Stimulated activated naive CD8-positive, alpha-beta T cell treated with anti-CD3 and anti-CD28 coated beads, Interleukin-15, Interleukin-2, amounts not matched to agents 100 U/mL and 50 U/mL, for 24 hours (primary cell): ENCODE measurements at regions not wholly inside any gene's neighbourhood (a gene's known extent, or its start where the extent isn't known, plus 50 kb on each side); places are given as distances from the start of the nearest gene placed in this dataset.

ENCODE experiments used
- ATAC-seq: fragments of 150-1000 bp; cut with Tn5 transposase; one replicate; pipeline ENCODE4 v1.10.0; 2021
- DNase-seq: peaks from one replicate; pipeline ENCODE4 v3.0.0; 2021

GRCh38 chr14:65224799-65225198 lies 122.5 kb upstream of the MAX start:
- DNase-seq (no peak), ATAC-seq (no peak)

GRCh38 chr14:65225299-65226159 lies 123.2 kb upstream of the MAX start:
- DNase-seq (no peak), ATAC-seq (no peak)

- DNase-seq: no peak
- ATAC-seq: no peak
These were observed 124.7 kb upstream of the MAX start for GRCh38 chr14:65226824-65227604.

GRCh38 chr14:65228436-65228835 lies 126.1 kb upstream of the MAX start:
- peak; percentile 63 for ATAC-seq
- DNase-seq: no peak

GRCh38 chr14:65228956-65229747 lies 126.8 kb upstream of the MAX start:
- DNase-seq: no peak
- ATAC-seq: no peak

- peak; percentile 57 for DNase-seq
- peak; percentile 75 for ATAC-seq
These were observed 127.7 kb upstream of the MAX start for GRCh38 chr14:65229748-65230728.

GRCh38 chr14:65231286-65231980 lies 129.1 kb upstream of the MAX start:
- ATAC-seq (no peak), DNase-seq (no peak)

GRCh38 chr14:65234752-65235361 lies 132.5 kb upstream of the MAX start:
- DNase-seq: no peak
- ATAC-seq: no peak

- DNase-seq: no peak
- no peak for ATAC-seq
These were observed 134.9 kb upstream of the MAX start for GRCh38 chr14:65237023-65237814.

GRCh38 chr14:65237941-65238340 lies 135.6 kb upstream of the MAX start:
- ATAC-seq (no peak), DNase-seq (no peak)

- ATAC-seq (no peak), DNase-seq (no peak)
These were observed 136.1 kb upstream of the MAX start for GRCh38 chr14:65238456-65238855.

GRCh38 chr14:65239143-65239937 lies 137.0 kb upstream of the MAX start:
- DNase-seq (no peak), ATAC-seq (no peak)

- ATAC-seq (no peak), DNase-seq (no peak)
These were observed 137.6 kb upstream of the MAX start for GRCh38 chr14:65239938-65240296.

GRCh38 chr14:65241125-65241752 lies 138.9 kb upstream of the MAX start:
- DNase-seq (no peak), ATAC-seq (no peak)

GRCh38 chr14:65242732-65243134 lies 140.4 kb upstream of the MAX start:
- DNase-seq (no peak), ATAC-seq (no peak)

- peak; percentile 23 for DNase-seq
- peak; percentile 61 for ATAC-seq
These were observed 141.6 kb upstream of the MAX start for GRCh38 chr14:65243766-65244442.

- no peak for ATAC-seq
- no peak for DNase-seq
These were observed 147.3 kb upstream of the MAX start for GRCh38 chr14:65249471-65250161.
